Activated gamma-delta T cell treated with anti-CD3 and anti-CD28 coated beads, Interleukin-2, amount 50 U/mL, for 16 hours (primary cell): ENCODE measurements at regions not wholly inside any gene's neighbourhood (a gene's known extent, or its start where the extent isn't known, plus 50 kb on each side); places are given as distances from the start of the nearest gene placed in this dataset.
"Not testable (repeated sequence)": the region's sequence is repeated elsewhere in the genome, so short reads cannot be mapped to it uniquely, and the experiment has no call there.

ENCODE experiments used
- DNase-seq: peaks from one replicate; pipeline ENCODE4 v3.0.0-alpha.2; 2020; ENCODE audit warnings: low read depth

DNA sequence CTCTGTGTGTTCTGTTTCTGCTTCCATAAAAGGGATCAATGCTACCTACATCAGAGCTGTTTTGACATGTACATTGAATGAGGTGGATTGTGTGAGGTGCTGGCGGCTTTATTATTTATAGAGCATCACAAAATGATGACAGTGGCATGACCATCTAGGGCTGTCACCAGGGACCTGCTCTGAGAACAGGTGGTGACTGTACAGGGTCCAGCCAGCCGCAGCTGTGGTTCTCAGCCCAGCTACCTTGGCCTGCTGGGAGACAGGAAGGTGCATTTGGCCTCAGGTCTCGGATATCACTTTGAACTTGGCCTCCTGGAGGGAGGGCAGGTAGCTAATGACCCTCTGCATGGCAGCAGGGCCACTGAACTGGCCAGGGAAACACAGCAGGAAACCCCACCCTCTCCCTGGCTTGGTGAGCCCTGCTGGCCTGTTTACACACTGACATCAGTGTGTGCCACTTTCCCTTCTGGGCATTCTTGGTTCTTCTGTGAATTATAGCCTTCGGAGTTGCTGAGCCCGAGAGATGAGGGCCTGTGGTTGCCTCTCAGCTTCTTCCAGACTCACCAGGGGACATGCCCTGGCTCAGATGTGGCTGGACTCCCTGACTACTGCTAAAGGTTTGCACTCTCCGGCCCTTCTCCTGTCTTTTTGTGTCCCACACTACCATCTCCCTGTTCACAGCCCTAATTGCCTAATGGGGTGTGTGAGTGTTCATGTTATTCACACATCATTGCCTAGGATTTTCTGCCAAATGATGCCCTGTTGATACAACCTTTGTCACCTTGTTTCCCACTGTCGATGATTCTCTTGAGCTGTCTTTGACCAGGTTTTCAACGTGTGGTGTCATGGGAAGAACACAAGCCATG is 109.2 kb upstream of the RAB12 start:
- DNase-seq, result no peak

DNA sequence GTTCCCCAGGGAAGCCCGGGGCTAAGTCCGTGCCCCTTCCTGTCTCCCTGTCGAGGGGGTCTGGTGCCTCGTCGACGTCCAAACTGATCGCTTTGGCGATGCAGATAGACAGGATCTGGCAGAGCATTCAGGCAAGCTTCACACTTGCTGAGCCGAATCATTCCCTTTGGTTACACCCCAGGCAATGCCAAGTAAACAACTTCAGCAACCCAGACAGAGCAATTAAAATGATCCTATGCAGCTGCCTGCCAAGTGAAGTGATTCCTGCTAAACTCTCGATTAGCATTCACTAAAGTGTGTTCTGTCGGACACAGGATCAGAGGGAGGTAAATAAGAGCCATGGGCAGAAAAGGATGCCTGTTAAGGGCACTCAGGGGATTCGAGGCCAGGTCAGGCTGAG is 108.2 kb upstream of the RAB12 start:
- DNase-seq, result no peak

DNA sequence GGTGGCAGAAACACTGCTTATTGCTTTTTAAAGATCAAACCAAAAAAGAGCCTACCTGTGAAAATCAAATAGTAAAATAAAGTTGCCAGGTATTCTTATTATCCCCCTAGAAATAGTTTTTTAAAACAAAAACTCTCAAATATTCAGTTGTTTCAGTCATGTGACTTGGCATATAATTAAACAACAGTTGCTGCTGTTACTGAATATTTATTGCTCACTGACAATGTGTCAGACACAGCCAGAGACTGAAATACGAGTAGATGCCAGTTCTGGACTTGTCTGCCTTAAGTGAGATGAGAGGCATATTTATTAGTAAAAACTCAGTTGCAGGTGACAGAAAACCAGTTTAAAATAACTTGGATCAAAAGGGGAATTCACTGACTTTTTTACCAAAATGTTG is 106.0 kb upstream of the RAB12 start:
- no peak for DNase-seq

DNA sequence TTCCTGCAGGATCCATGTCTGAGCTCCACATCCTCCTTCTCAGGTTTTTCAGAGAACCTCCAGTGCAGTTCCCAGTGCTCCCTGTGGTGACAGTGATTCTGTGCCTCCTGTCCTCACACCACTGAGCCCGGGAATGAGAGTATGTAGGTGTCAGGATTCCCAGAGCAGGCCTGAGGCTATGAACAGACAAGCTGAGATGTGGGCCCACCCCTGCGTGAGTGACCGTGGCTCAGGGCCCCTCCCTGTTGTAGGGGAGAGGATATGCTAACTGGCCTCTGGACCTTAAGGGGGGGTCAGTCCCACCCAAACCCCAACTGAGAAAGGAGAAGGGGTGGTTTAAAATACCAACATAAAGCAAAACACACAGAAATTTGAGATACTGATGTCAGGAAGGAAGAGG is 104.8 kb upstream of the RAB12 start:
- DNase-seq, result no peak

DNA sequence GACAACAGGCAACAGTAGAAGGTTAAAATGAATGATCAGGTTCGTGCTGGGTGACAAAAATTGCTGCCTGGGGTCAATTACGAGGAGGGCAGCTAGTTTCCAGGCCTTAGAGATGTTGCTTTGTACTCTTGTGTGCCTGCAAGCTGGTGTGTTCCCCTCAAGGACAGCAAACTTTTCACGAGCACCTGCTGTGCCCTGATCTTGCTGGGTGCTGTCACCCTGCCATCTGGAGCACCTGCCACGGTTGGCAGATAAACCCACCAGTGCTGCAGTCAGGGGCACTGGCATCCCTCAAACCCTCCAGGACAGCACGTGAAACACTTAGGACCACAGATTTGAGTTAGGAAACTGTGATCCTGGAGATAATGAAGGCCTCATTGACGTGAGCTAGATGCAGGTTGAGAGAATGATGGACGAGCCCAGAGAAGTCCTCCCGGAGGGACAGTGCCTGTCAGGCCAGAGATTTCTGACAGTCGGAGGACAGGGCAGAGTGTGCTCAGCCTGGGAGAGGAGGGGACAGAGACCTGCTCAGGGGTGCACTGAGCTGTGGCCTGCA is 104.3 kb upstream of the RAB12 start:
- no peak for DNase-seq

DNA sequence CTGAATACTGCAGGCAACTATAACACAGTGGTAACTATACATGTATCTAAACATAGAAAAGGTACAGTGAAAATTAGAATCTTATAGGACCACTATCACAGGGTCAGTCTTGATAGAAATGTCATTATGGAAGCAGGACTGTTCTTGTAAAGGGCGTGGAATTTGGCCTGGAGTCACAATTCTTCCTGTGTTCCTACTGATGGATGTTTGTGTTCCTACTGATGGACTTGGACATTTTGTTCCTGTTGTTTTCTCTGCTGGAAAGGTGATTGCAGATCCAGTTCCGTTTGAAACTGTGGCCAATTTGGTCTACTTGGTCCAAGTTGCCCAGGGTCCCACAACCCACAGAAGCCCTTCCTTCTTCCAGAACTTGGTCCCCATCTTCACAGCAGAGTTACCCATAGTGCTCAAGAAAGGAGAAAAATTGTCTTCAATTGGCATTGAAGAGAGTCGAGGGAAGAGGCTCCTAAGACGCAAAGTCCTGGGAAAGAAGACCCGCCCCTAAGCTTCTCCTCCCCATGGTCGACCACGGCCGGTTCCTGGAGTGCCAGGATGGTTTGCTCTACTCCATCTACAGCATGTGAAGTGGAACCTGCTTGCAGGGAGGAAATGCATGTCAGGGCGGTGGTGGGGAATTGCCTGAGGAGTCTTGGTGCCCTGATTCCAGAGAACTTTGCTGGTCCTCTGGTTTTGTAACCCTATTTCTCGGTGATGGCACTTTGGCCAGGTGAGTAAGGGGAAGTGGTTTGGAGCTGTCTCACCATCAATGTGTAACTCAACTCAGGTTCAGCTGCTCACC is 102.8 kb upstream of the RAB12 start:
- no peak for DNase-seq

DNA sequence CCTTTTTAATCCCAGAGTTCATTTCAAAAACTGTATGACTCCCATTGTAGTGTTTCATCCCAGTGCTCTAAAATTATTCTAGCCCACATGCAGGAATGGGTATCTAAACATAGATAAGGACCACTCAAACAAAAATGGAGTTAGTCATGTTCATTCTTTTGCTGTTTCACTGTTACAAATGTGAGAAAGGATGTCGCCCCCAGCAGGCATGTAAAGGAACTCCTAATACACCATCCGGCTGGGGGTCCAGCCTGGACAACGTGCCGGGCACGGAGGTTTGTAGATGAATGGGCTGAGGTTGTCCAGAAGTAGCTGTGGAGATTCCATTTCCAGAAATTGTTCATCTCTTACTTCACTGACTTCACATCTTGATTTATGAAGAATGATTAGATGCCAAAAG is 101.9 kb upstream of the RAB12 start:
- DNase-seq, result no peak

DNA sequence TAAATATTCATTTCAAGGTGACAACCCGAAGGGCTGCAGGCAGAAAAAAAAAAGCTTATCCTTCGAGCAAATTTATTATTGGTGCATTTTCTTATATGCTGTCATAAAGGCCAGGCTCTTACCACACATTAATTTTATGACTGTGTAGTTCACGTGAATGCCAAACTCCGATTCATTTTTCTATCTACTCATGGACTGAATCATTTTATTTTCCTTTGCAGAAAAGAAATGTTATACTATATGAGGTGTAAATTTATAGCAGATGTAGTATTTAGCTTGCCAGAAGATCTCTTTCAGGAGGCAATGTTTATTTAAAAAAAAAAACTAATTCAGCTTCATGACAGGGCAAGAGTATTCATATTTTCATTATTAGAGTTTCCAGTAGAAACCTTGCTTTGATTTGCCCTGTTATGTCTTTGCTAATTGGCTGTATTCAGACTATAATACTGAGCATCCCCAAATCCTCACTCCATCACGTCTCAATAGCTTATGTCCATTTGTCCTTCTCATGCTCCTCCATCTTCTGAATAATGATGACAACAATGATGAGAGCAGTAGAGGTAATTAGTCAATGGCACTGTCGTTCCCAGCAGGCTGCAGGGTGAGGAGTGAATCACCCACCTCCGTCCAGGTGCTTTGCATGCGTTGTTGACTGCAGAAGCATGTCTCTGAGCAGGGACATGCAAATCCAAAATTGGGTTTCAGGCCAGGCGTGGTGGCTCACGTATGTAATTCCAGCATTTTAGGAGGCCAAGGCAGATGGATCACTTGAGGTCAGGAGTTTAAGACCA is 101.1 kb upstream of the RAB12 start:
- no peak for DNase-seq

DNA sequence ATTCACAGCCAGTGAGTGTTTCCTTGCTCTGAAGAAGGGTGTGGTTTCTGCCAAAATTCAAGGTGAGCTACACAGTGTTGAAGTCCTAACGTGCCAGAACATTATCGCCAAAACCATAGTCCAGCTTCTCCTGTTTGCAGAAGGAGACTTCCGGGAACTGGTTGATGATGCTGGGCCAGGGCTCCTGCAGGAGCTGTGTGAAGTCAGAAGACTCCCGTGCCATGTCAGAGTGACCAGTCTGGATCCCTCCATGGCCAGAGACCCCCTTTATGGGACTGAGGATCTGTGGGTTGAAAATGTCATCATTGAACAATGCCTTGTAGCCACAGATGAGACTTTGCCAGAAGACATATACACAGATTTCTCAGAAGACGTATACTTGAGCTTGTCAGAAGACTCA is 96.0 kb upstream of the RAB12 start:
- DNase-seq, result no peak

DNA sequence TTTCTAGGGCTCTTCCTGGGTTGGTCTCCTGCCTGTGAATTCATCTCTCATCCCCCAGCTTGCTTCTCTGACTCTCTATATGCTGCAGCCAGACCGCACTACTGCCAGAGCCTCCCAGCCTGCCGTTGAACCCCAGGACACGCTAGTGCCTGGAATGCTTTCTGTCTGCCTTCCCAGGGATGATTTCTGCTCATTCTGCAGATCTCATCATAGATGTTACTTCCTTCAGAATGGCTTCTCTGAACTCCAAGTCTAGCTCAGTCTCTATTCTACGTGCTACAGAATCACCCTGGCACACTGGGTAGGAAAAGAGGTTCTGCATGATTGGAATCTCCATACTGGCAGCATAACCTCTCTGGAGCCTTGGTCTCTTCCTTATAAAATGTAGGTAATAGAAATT is 94.8 kb upstream of the RAB12 start:
- DNase-seq, result no peak

DNA sequence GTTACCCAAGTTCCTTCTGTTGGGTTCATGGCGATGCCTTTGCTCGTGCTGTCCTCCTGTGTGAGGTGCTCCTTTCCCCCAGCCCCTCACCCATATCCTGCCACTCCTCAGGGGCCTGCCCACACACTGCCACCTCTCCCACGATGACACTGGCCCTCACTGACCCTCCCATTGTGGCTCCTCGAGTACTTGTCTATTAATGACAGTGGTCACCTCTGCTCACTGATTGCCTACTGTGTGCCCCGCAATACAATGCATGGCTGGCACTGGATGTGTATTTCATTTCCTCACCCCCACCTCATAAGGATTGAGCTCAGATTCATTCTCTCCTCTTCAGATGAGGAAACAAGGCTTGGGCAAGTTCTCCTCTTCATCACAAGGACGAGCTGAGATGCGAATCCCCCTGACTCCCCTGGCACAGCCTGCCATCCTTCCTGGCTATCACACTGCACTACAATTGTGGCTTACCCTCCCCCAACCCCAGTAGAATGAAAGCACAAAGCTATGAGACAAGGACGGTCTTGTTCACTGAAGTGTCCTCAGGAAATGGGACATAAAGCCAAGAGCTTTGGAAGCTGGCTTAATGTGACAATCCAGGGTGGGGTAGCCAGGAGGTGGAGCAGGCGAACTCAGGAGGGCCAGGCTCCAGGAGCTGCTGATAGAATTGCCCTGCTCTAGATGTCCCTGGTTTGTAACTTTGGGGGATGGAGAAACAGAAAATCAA is 93.9 kb upstream of the RAB12 start:
- DNase-seq, result no peak

DNA sequence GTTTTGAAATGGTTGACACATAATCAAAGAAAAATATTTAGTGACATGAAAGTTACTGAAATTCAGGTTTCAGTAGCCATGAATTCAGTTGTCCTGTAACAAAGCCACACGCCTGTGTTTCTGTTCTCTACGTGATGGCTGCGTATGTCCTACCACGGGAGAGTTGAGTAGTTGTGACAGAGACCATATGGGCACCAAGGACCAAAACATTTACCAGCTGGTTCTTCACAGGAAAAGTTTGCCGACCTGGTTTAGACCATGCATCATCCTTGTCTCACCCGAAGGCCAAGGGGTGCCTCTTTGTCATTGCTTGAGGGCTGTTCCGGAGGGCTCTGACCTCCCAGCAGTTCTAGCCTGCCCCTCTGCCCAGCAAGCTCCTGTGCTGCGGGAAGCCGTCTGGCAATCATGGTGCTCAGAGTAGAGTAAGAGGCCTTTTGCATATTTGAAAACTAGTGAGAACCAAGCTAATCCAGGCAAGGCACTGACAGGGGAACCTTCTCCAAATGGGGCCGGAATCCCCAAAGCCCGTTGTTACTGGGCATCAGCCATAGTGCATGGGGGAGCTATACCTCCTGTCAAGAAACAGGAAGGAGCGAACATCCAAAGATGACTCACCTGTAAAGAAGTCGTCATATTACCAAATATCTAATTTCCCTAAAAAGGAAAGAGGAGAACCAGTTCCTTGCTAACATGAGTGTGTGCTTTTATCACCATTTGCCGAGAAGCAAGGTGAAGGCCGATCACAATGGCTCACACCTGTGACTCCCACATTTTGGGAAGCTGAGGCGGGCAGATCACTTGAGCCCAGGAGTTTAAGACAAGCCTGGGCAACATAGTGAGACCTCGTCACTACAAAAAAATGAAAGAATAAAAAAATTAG is 92.6 kb upstream of the RAB12 start:
- no peak for DNase-seq

DNA sequence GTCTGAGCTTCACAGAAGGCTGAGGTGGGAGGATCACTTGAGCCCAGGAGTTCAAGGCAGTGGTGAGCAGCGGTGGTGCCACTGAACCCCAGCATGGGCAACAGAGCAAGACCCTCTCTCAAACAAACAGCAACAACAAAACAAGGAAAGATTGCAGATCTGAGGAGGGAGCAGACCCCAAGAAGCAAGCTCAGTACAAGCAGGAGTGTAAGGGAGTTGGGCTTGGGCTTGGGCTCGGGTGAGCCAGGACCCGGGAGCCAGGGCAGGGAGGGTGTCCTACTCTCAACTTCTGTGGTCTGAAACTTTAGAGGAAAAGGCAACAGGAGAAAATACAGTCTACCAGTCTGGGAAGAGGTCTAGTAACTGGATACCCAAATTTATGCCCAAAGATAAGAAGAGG is 92.0 kb upstream of the RAB12 start:
- no peak for DNase-seq

DNA sequence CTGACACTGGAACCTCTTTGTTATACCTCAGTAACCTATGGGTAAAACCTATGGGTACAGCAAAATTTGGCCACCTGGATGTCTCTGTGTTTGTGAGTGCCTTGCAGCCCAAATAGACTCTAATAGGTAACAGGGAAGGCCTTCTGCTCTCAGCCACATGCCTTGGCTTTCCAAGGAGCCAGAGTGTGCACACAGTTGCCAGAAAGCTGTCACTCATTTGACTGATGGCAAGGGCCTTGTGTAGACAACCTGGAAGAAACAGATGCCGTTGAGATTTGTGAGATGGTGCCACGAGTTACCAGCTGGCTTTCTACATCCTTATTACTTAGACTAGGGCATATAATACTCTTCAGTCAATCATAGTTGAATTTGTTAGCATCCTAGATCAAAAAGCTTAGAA is 90.1 kb upstream of the RAB12 start:
- DNase-seq, result no peak

DNA sequence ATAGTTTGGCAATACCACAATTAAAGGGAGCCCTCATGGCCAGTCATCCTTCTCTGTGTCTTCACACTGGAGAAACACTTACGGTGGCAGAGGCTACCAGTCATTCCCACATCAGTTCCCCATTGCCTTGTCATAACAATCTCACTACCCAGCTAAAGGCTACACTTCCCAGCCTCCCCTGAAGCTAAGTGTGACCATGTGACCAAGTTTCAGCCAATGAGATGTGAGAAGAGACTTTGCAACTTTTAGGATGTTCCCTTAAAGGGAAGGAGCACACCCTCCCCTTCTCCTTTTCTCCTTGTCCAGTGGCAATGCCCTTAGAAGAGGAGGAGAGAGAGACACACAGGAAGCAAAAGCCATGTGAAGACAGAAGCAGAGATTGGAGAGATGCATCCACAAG is 89.0 kb upstream of the RAB12 start:
- no peak for DNase-seq

DNA sequence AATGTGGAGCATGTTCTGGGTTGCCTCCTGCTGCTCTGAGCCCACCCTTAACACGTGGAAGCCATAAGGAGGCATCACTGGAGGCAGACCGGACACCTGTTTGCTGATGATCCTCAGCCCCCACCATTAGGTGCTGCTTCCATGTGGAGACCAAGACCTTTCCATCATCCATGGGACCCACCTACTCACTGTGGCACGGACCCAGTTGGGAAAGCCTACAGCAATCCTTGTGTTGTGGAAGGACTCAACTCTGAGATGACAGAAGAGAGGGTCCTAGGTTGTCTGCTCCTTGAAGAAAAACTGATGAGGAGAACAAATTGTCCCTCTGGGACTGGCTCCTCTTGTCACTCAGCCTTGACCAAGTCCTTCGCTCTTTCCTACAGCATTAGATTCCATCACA is 86.5 kb upstream of the RAB12 start:
- DNase-seq, result no peak

DNA sequence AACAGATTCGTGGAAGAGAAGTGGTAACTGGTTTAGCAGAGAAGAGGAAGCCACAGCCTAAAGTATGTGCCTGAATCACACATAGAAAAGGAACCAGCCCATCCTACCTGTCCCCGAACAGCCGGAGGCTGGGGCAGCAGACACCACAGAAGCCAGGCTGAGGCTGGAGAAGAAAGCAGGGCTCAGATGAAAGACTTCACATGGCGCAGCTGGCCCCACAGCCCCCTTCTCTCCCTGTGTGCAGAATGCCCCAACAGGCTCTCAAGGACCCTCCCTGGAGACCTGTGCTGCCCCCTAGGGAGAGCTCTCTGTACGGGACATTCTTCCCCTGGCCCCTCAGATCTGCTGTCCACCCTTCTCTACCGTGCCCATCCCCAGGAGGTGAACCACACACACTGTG is 83.5 kb upstream of the RAB12 start:
- DNase-seq, result no peak

DNA sequence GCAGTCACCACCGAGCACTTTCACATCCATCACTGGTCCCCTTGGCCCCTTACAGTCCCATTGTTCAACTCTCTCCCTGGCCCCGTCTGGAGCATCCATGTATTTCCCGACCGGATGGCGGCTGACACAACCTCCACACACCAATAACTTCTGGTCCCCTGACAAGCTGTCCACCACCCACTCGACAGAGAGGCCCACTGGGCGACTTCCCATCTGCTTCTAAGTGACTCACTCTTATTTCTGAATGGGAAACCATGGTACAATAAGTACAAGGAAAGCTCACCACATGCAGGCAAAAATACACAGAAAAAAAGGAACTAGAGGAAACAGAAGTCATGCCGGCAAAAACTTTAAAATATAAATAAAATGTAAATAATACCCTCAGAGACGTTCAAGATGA is 82.9 kb upstream of the RAB12 start:
- no peak for DNase-seq

DNA sequence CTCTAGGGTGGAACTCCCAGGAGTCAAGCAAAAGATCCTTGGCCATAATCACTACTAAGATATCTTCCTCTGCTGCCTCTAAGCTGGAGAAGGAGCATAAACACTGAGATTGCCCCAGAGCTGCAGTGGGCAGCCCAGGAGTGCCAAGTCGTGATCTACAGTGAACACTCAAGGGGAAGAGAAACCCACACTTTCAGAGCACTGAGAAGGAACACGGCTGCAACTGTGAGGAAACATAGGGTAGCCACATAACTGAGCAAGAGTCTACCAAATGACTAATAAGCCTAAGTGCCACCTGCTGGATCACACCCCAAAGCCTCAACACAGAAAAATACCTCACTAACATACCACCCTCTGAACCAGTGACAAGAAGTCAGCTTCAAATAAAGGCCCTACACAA is 79.6 kb upstream of the RAB12 start:
- DNase-seq, result no peak

DNA sequence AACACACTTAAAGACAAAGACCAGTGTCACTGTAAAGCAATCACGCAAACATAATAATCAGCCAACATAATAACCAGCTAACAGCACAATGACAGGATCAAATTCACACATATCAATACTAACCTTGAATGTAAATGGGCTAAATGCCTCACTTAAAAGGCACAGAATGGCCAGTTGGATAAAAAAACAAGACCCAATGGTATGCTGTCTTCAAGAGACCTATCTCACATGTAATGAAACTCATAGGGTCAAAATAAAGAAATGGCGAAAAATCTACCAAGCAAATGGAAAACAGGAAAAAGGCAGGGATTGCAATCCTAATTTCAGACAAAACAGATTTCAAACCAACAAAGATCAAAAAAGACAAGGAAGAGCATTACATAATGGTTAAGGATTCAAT is 78.2 kb upstream of the RAB12 start:
- not testable (repeated sequence) for DNase-seq

DNA sequence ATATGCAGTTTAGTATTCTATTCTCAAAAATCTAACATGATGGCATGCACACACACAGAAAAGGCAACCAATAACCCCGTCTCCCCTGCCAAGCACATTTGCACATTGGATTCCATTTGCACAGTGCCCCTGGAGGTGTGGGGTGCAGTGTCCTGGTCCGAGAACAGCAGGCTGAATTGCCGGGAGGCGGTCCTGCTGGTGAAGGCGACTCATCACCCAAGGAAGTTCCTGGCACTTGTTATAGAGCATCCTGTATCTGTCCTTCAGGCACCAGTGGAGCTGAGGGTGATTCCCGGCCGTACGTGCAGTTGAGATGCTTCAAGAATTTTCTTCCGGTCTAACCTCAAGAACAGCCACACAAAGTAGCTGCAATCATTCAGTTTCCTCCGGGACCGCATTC is 73.0 kb upstream of the RAB12 start:
- no peak for DNase-seq
